Ovary (tissue), 3 donors: ENCODE measurements at regions not wholly inside any gene's neighbourhood (a gene's known extent, or its start where the extent isn't known, plus 50 kb on each side); places are given as distances from the start of the nearest gene placed in this dataset.

Experiments used
- CTCF ChIP-seq, 3 donors: fragments of 450-650 bp in 2 of 3; fragments of 200-600 bp in 1 of 3; IDR thresholded peaks; one replicate each; pipeline versions ENCODE4 v1.5.1 to v1.8.0; 2016 to 2022; ENCODE audit warnings: antibody characterized with exemption in 3 of 3, mild to moderate bottlenecking in 1 of 3
- EP300 ChIP-seq: sonication (generic); formaldehyde crosslinking; IDR thresholded peaks from one replicate; pipeline ENCODE4 v1.6.1; 2017; ENCODE audit warnings: antibody characterized with exemption
- donor health status: DM: no; HTN: no; CAD: no.

GRCh38 chr15:93212578-93212977 is 123.6 kb upstream of the RGMA start:
- no peak for TF ChIP-seq CTCF (IDR thresholded peaks at IDR 0.05)
- TF ChIP-seq EP300, result no peak
